Central memory CD8-positive, alpha-beta T cell (primary cell): ENCODE measurements at regions not wholly inside any gene's neighbourhood (a gene's known extent, or its start where the extent isn't known, plus 50 kb on each side); places are given as distances from the start of the nearest gene placed in this dataset.

ENCODE experiments used
- ATAC-seq: fragments of 150-1000 bp; cut with Tn5 transposase; replicated peaks from 2 replicates; pipeline ENCODE4 v1.10.0; 2022; ENCODE audit warnings: mild to moderate bottlenecking, moderate FRiP score, moderate number of reproducible peaks; ENCODE audit not compliant: poor library complexity, severe bottlenecking; ENCODE audit errors: extremely low read depth
- DNase-seq, 2 donors: peaks; one replicate each; pipeline ENCODE4 v3.0.0; 2021; ENCODE audit warnings: low spot score in 2 of 2
- H3K27ac Mint-ChIP-seq: one replicate; pipeline ENCODE4 v1.8.0; 2022; ENCODE audit warnings: low read depth, mild to moderate bottlenecking, moderate library complexity, mixed read lengths
- H3K27me3 Mint-ChIP-seq: one replicate; pipeline ENCODE4 v1.8.0; 2022; ENCODE audit warnings: mixed read lengths
- H3K36me3 Mint-ChIP-seq: one replicate; pipeline ENCODE4 v1.8.0; 2022; ENCODE audit warnings: mild to moderate bottlenecking, moderate library complexity, mixed read lengths; ENCODE audit not compliant: insufficient read depth
- H3K4me1 Mint-ChIP-seq: one replicate; pipeline ENCODE4 v1.8.0; 2022; ENCODE audit warnings: mixed read lengths
- H3K4me3 Mint-ChIP-seq: one replicate; pipeline ENCODE4 v1.8.0; 2022; ENCODE audit warnings: mild to moderate bottlenecking, moderate library complexity, mixed read lengths
- H3K9me3 Mint-ChIP-seq: one replicate; pipeline ENCODE4 v1.8.0; 2022; ENCODE audit warnings: mixed read lengths

- DNase-seq, result no peak
- Mint-ChIP-seq H3K4me1 (no peaks in the 10 kb centered on the region), H3K9me3 (no peaks in the 10 kb centered on the region)
Observed at GRCh38 chr9:99358668-99359067, 136.6 kb downstream of the SEC61B start.

GRCh38 chr9:99359336-99359735 is 137.3 kb downstream of the SEC61B start:
- H3K27ac Mint-ChIP-seq, result no peak overlapping the region
- no peaks in the 10 kb centered on the region for H3K4me1 Mint-ChIP-seq
- peaks cover 2% of the 10 kb centered on the region for H3K36me3 Mint-ChIP-seq
- ATAC-seq, result no peak
- H3K4me3 Mint-ChIP-seq, result no peak overlapping the region
- H3K27me3 Mint-ChIP-seq, result peaks cover 75% of the 10 kb centered on the region
- DNase-seq, result no peak
- H3K9me3 Mint-ChIP-seq, result no peaks in the 10 kb centered on the region

More at GRCh38 chr9:99358668-99359067, 136.6 kb downstream of the SEC61B start:
- Mint-ChIP-seq H3K27ac (no peak overlapping the region), H3K27me3 (peaks cover 74% of the 10 kb centered on the region), H3K36me3 (peaks cover 2% of the 10 kb centered on the region), H3K4me3 (no peak overlapping the region)
- ATAC-seq, result no peak

DNA sequence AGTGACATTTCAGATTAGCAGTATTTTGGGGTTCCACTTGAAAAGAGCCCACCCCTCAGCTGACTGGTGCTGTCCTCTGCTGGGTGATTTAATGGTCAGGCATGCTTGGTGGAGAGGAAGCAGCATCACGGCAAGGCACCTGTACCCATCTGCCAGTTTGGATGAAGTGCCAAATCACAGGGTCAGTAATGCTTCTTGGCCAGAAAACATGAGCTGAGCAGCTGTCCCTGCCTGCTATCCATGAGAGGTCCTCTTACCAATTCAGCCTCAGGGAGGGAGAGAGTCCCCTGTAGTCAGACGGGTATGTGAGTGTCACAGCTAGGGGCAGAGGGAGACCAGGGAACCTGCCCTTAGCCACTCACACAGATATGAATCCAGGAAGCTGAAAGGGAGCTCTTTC is 137.9 kb downstream of the SEC61B start:
- H3K9me3 Mint-ChIP-seq, result no peaks in the 10 kb centered on the region
- no peak overlapping the region for H3K27ac Mint-ChIP-seq
- no peaks in the 10 kb centered on the region for H3K4me1 Mint-ChIP-seq
- DNase-seq (no peak), ATAC-seq (no peak)
- peaks cover 82% of the 10 kb centered on the region for H3K27me3 Mint-ChIP-seq
- H3K4me3 Mint-ChIP-seq, result no peak overlapping the region
- H3K36me3 Mint-ChIP-seq, result peaks cover 2% of the 10 kb centered on the region

- DNase-seq, result no peak
- Mint-ChIP-seq H3K36me3 (peaks cover 2% of the 10 kb centered on the region), H3K27me3 (peaks cover 75% of the 10 kb centered on the region), H3K4me3 (no peak overlapping the region), H3K27ac (no peak overlapping the region), H3K4me1 (no peaks in the 10 kb centered on the region), H3K9me3 (no peaks in the 10 kb centered on the region)
- no peak for ATAC-seq
Observed at GRCh38 chr9:99361817-99362216, 139.7 kb downstream of the SEC61B start.

GRCh38 chr9:99362321-99362720 is 140.2 kb downstream of the SEC61B start:
- H3K9me3 Mint-ChIP-seq, result no peaks in the 10 kb centered on the region
- no peak overlapping the region for H3K27ac Mint-ChIP-seq
- H3K27me3 Mint-ChIP-seq, result peaks cover 73% of the 10 kb centered on the region
- no peak overlapping the region for H3K4me3 Mint-ChIP-seq
- DNase-seq (no peak), ATAC-seq (no peak)
- no peaks in the 10 kb centered on the region for H3K4me1 Mint-ChIP-seq
- peaks cover 2% of the 10 kb centered on the region for H3K36me3 Mint-ChIP-seq

DNA sequence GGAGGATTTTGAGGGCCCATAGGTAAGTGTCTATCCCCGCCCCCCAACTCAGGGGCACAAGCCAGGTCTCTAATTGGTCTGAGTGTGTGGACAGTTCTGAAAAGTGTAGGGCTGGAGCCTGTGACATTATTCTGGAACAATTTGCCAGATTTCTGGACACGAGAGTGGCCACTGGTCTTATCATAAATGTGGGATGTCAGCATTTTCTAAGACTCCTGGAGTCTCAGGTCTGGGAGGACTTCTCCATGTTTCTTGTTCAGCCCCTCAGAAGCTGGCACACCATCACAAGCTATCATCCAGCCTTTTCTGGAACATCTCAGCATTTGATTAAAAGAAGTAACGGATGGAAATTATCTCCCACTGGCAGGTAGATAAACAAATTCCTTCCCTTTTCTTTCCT is 141.4 kb downstream of the SEC61B start:
- Mint-ChIP-seq H3K4me1 (peaks cover 7% of the 10 kb centered on the region), H3K27me3 (peaks cover 78% of the 10 kb centered on the region), H3K9me3 (no peaks in the 10 kb centered on the region), H3K4me3 (no peak overlapping the region), H3K27ac (no peak overlapping the region), H3K36me3 (peaks cover 2% of the 10 kb centered on the region)
- DNase-seq (no peak), ATAC-seq (no peak)

DNA sequence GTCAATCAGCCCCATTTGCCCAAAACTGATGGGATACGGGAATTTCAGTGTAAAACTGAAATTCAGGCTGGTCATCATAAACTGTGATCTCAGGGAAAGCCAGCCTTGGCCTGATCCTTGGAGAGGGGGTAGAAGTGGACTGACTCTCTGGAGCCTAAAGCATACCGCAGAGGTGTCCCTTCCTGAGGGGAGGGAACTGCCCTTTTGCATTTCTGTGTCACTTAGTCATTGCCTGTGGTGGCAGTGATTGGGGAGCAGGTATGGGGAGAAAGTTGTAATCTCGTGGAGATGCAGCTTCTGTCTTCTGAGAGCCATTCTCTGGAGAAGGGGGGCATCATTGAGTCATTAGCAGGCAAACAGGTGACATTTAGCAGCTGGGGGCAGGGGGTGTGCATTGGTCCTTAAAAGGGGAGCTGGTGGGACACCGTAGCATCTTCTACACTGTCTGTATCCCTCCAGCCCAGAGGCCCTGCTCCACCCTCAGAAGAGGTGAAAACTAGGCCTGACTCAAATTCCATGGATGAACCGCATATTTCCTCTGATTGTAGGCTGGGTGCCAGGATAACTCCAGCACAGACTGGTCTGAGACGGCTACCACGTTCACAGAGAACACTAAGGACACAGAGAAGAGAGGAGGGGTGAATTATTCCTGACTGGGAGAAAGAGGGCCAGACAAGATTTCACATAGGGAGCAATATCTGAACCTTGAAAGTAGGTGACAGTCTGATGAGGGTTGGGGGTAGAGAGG is 143.3 kb downstream of the SEC61B start:
- ATAC-seq, result no peak
- H3K4me1 Mint-ChIP-seq, result peaks cover 7% of the 10 kb centered on the region
- H3K4me3 Mint-ChIP-seq, result no peak overlapping the region
- DNase-seq, result no peak
- peaks cover 2% of the 10 kb centered on the region for H3K36me3 Mint-ChIP-seq
- peaks cover 78% of the 10 kb centered on the region for H3K27me3 Mint-ChIP-seq
- no peak overlapping the region for H3K27ac Mint-ChIP-seq
- no peaks in the 10 kb centered on the region for H3K9me3 Mint-ChIP-seq

GRCh38 chr9:99366183-99366582 is 144.1 kb downstream of the SEC61B start:
- ATAC-seq (no peak), DNase-seq (no peak)
- no peak overlapping the region for H3K4me3 Mint-ChIP-seq
- no peak overlapping the region for H3K27ac Mint-ChIP-seq
- peaks cover 2% of the 10 kb centered on the region for H3K36me3 Mint-ChIP-seq
- peaks cover 78% of the 10 kb centered on the region for H3K27me3 Mint-ChIP-seq
- H3K4me1 Mint-ChIP-seq, result peaks cover 7% of the 10 kb centered on the region
- H3K9me3 Mint-ChIP-seq, result no peaks in the 10 kb centered on the region

DNA sequence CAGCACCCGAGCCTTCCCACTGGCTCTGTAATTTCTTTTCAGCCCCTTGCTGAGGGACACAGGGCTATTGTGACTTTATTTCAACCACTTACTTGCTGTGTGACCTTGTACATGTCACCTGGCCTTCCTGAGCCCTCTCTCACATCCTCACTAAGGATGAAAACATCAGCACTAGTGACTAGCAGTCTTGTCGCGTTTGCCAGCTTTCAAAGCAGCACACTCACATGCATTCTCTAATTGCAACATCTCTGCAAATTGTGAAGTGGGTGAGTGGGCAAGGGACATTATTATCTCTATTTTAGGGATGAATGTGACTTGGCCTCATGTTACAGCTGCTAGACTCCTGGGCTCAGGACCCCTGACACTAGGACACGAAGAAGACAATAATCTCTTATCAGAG is 144.5 kb downstream of the SEC61B start:
- no peak for ATAC-seq
- H3K9me3 Mint-ChIP-seq, result no peaks in the 10 kb centered on the region
- H3K27ac Mint-ChIP-seq, result no peak overlapping the region
- no peak for DNase-seq
- H3K4me3 Mint-ChIP-seq, result no peak overlapping the region
- peaks cover 7% of the 10 kb centered on the region for H3K4me1 Mint-ChIP-seq
- H3K36me3 Mint-ChIP-seq, result peaks cover 2% of the 10 kb centered on the region
- H3K27me3 Mint-ChIP-seq, result peaks cover 78% of the 10 kb centered on the region

- H3K36me3 Mint-ChIP-seq, result no peaks in the 10 kb centered on the region
- H3K4me1 Mint-ChIP-seq, result peaks cover 7% of the 10 kb centered on the region
- no peak for ATAC-seq
- no peak for DNase-seq
- no peaks in the 10 kb centered on the region for H3K9me3 Mint-ChIP-seq
- no peak overlapping the region for H3K27ac Mint-ChIP-seq
- peaks cover 69% of the 10 kb centered on the region for H3K27me3 Mint-ChIP-seq
- no peak overlapping the region for H3K4me3 Mint-ChIP-seq
Observed at GRCh38 chr9:99368341-99369326, 146.6 kb downstream of the SEC61B start.

- H3K27me3 Mint-ChIP-seq, result peaks cover 71% of the 10 kb centered on the region
- no peaks in the 10 kb centered on the region for H3K9me3 Mint-ChIP-seq
- no peak overlapping the region for H3K27ac Mint-ChIP-seq
- no peak overlapping the region for H3K4me3 Mint-ChIP-seq
- peaks cover 7% of the 10 kb centered on the region for H3K4me1 Mint-ChIP-seq
- no peak for DNase-seq
- H3K36me3 Mint-ChIP-seq, result no peaks in the 10 kb centered on the region
- ATAC-seq, result no peak
Observed at GRCh38 chr9:99369327-99369722, 147.2 kb downstream of the SEC61B start.

GRCh38 chr9:99370376-99370775 is 148.3 kb downstream of the SEC61B start:
- Mint-ChIP-seq H3K4me3 (no peak overlapping the region), H3K4me1 (peaks cover 7% of the 10 kb centered on the region), H3K36me3 (no peaks in the 10 kb centered on the region), H3K27ac (no peak overlapping the region), H3K9me3 (no peaks in the 10 kb centered on the region), H3K27me3 (peaks cover 64% of the 10 kb centered on the region)
- no peak for ATAC-seq
- DNase-seq, result no peak

DNA sequence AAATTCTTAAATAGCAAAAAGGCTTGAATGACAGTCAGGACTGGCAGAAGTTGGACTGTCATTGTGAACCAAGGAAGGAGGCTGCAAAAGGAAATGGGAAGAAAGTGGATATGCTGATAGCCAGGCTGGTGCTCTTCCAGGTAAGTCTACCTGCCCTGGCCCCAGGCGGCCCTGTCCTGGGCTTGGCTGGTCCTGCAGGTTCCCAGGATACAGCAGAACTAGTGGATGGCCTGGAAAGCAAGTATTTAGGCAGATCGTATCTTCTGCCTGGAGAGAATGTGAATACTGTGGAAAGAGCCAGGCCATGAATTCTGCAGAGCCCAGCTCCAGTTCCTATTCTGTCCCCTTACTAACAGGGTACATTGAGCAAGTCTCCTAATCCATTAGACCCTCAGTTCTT is 149.3 kb downstream of the SEC61B start:
- Mint-ChIP-seq H3K36me3 (no peaks in the 10 kb centered on the region), H3K27ac (no peak overlapping the region), H3K9me3 (no peaks in the 10 kb centered on the region), H3K4me3 (no peak overlapping the region), H3K27me3 (peaks cover 67% of the 10 kb centered on the region), H3K4me1 (peaks cover 7% of the 10 kb centered on the region)
- DNase-seq (no peak), ATAC-seq (no peak)
